H9 (cell line): ENCODE measurements at regions not wholly inside any gene's neighbourhood (a gene's known extent, or its start where the extent isn't known, plus 50 kb on each side); places are given as distances from the start of the nearest gene placed in this dataset.

ENCODE experiments used
- DNase-seq: peaks from one replicate; pipeline ENCODE4 v3.0.0-alpha.2; 2017
- H2AFZ ChIP-seq: one replicate; pipeline ENCODE4 v1.6.1; 2013; ENCODE audit warnings: mild to moderate bottlenecking, low read length, control low read depth, moderate library complexity
- H2AK5ac ChIP-seq: 2 replicates; pipeline ENCODE4 v1.6.1; 2013; ENCODE audit warnings: low read length, control low read depth, mixed read lengths; ENCODE audit not compliant: insufficient read length
- H2BK120ac ChIP-seq: one replicate; pipeline ENCODE4 v1.6.1; 2013; ENCODE audit warnings: low read depth, mild to moderate bottlenecking, low read length, control low read depth, inconsistent platforms; ENCODE audit not compliant: poor library complexity, severe bottlenecking
- H2BK12ac ChIP-seq: 2 replicates; pipeline ENCODE4 v1.6.1; 2013; ENCODE audit warnings: low read length, control low read depth, mixed read lengths, low read depth; ENCODE audit not compliant: insufficient read length
- H2BK15ac ChIP-seq: 2 replicates; pipeline ENCODE4 v1.6.1; 2013; ENCODE audit warnings: low read depth, low read length, control low read depth
- H2BK20ac ChIP-seq: one replicate; pipeline ENCODE4 v1.6.1; 2013; ENCODE audit warnings: low read depth, mild to moderate bottlenecking, low read length, control low read depth, inconsistent platforms; ENCODE audit not compliant: poor library complexity, severe bottlenecking
- H2BK5ac ChIP-seq: 2 replicates; pipeline ENCODE4 v1.6.1; 2013; ENCODE audit warnings: low read length, control low read depth, mixed read lengths; ENCODE audit not compliant: insufficient read length
- H3K14ac ChIP-seq: 2 replicates; pipeline ENCODE4 v1.6.1; 2013; ENCODE audit warnings: low read length, control low read depth; ENCODE audit not compliant: insufficient read depth
- H3K18ac ChIP-seq: 2 replicates; pipeline ENCODE4 v1.6.1; 2013; ENCODE audit warnings: low read depth, mild to moderate bottlenecking, mixed read lengths, low read length, control low read depth; ENCODE audit not compliant: insufficient read length
- H3K23ac ChIP-seq: 2 replicates; pipeline ENCODE4 v1.6.1; 2013; ENCODE audit warnings: low read length, control low read depth, mixed read lengths, low read depth; ENCODE audit not compliant: insufficient read length
- H3K23me2 ChIP-seq: 2 replicates; pipeline ENCODE4 v1.6.1; 2013; ENCODE audit warnings: low read depth, mild to moderate bottlenecking, mixed read lengths, low read length, control low read depth; ENCODE audit not compliant: insufficient read length, poor library complexity, severe bottlenecking
- H3K27ac ChIP-seq: 2 replicates; pipeline ENCODE4 v1.5.1; 2013; ENCODE audit warnings: low read length, control low read depth, mixed read lengths, low read depth; ENCODE audit not compliant: insufficient read length
- H3K27me3 ChIP-seq: 2 replicates; pipeline ENCODE4 v1.6.1; 2013; ENCODE audit warnings: low read length, control low read depth, inconsistent platforms; ENCODE audit not compliant: insufficient read depth
- H3K4ac ChIP-seq: 2 replicates; pipeline ENCODE4 v1.6.1; 2013; ENCODE audit warnings: low read depth, mild to moderate bottlenecking, control low read depth, inconsistent platforms, low read length, moderate library complexity
- H3K4me1 ChIP-seq: 2 replicates; pipeline ENCODE4 v1.6.1; 2013; ENCODE audit warnings: low read length, control low read depth, inconsistent platforms; ENCODE audit not compliant: insufficient read depth
- H3K4me2 ChIP-seq: 2 replicates; pipeline ENCODE4 v1.6.1; 2013; ENCODE audit warnings: low read length, control low read depth, mixed read lengths; ENCODE audit not compliant: insufficient read length, insufficient read depth
- H3K56ac ChIP-seq: 2 replicates; pipeline ENCODE4 v1.6.1; 2013; ENCODE audit warnings: low read depth, mild to moderate bottlenecking, mixed read lengths, low read length, control low read depth; ENCODE audit not compliant: insufficient read length
- H3K79me1 ChIP-seq: 2 replicates; pipeline ENCODE4 v1.6.1; 2013; ENCODE audit warnings: low read depth, mild to moderate bottlenecking, moderate library complexity, low read length, control low read depth, inconsistent platforms; ENCODE audit not compliant: insufficient read depth, poor library complexity, severe bottlenecking
- H3K79me2 ChIP-seq: 2 replicates; pipeline ENCODE4 v1.6.1; 2013; ENCODE audit warnings: low read length, control low read depth, inconsistent platforms; ENCODE audit not compliant: insufficient read depth
- H3K9ac ChIP-seq: 2 replicates; pipeline ENCODE4 v1.6.1; 2013; ENCODE audit warnings: low read length, control low read depth, mixed read lengths; ENCODE audit not compliant: insufficient read length; ENCODE audit errors: extremely low read depth
- H3K9me3 ChIP-seq: one replicate; pipeline ENCODE4 v1.6.1; 2013; ENCODE audit warnings: low read depth, low read length, inconsistent platforms; ENCODE audit not compliant: control insufficient read depth
- H3T11ph ChIP-seq: one replicate; pipeline ENCODE4 v1.6.1; 2013; ENCODE audit warnings: mild to moderate bottlenecking, low read length, control low read depth, inconsistent platforms
- H4K20me1 ChIP-seq: one replicate; pipeline ENCODE4 v1.6.1; 2013; ENCODE audit not compliant: control insufficient read depth, insufficient read length, insufficient read depth
- H4K5ac ChIP-seq: 2 replicates; pipeline ENCODE4 v1.6.1; 2013; ENCODE audit warnings: low read depth, mild to moderate bottlenecking, mixed read lengths, low read length, control low read depth; ENCODE audit not compliant: insufficient read length
- H4K8ac ChIP-seq: replicated peaks from 2 replicates; pipeline ENCODE4 v1.6.1; 2013; ENCODE audit warnings: low read length, control low read depth, mixed read lengths, low read depth; ENCODE audit not compliant: insufficient read length
- H4K91ac ChIP-seq: 2 replicates; pipeline ENCODE4 v1.6.1; 2013; ENCODE audit warnings: low read depth, mild to moderate bottlenecking, moderate library complexity, mixed read lengths, low read length, control low read depth; ENCODE audit not compliant: insufficient read length
- H3K27ac Mint-ChIP-seq, 3 experiments: 2 replicates in 2 of 3; 3 replicates in 1 of 3; pipeline ENCODE4 v1.8.0; 2020 to 2021; ENCODE audit warnings: mixed read lengths in 3 of 3, mild to moderate bottlenecking in 1 of 3, moderate library complexity in 1 of 3
- H3K27me3 Mint-ChIP-seq: 2 replicates; pipeline ENCODE4 v1.8.0; 2021; ENCODE audit warnings: low read depth, mild to moderate bottlenecking, moderate library complexity, mixed read lengths
- H3K36me3 Mint-ChIP-seq, 3 experiments: 2 replicates in 2 of 3; 3 replicates in 1 of 3; pipeline ENCODE4 v1.8.0; 2020 to 2021; ENCODE audit warnings: low read depth in 3 of 3, mixed read lengths in 3 of 3; ENCODE audit not compliant: insufficient read depth in 1 of 3
- H3K4me1 Mint-ChIP-seq, 2 experiments: 2 replicates each; pipeline ENCODE4 v1.8.0; 2020; ENCODE audit warnings: mixed read lengths in 2 of 2
- H3K4me3 Mint-ChIP-seq, 2 experiments: 2 replicates in 1 of 2; 3 replicates in 1 of 2; pipeline ENCODE4 v1.8.0; 2020 to 2021; ENCODE audit warnings: mild to moderate bottlenecking in 2 of 2, mixed read lengths in 2 of 2, moderate library complexity in 1 of 2
- H3K9me3 Mint-ChIP-seq, 2 experiments: 2 replicates in 1 of 2; 3 replicates in 1 of 2; pipeline ENCODE4 v1.8.0; 2020; ENCODE audit warnings: mild to moderate bottlenecking in 2 of 2, mixed read lengths in 2 of 2, moderate library complexity in 1 of 2
- WGBS: extraction: QIAGEN DNeasy Blood & Tissue Kit; methylation state at CpG from one replicate; pipeline ENCODE4 v1.1.7; 2013; ENCODE audit warnings: missing lambda C conversion rate, low lambda C conversion rate, mixed read lengths; ENCODE audit not compliant: insufficient read length; ENCODE audit errors: extremely low coverage; 5-methylcytosine and 5-hydroxymethylcytosine counted together
- TF ChIP-seq, protein P1 (sequence below): fragments of 200-600 bp; sonication (generic); conservative IDR thresholded peaks from 3 replicates; pipeline ENCODE4 v1.8.0; 2021; ENCODE audit warnings: antibody characterized with exemption, mild to moderate bottlenecking

- Histone ChIP-seq H2BK5ac (no peak overlapping the region), H4K91ac (no peak overlapping the region), H2BK12ac (no peak overlapping the region), H4K20me1 (no peaks in the 10 kb centered on the region), H2BK20ac (no peak overlapping the region), H3K4me2 (no peak overlapping the region), H3K56ac (no peak overlapping the region), H3K9ac (no peak overlapping the region), H2AK5ac (no peak overlapping the region), H3K79me2 (no peaks in the 10 kb centered on the region), H3K9me3 (no peaks in the 10 kb centered on the region), H4K8ac (no peak overlapping the region), H3K4ac (no peak overlapping the region), H3K23me2 (no peaks in the 10 kb centered on the region), H3K14ac (no peak overlapping the region), H3K18ac (no peak overlapping the region), H2AFZ (no peak overlapping the region), H2BK15ac (no peak overlapping the region), H3K79me1 (no peaks in the 10 kb centered on the region), H3K23ac (no peak overlapping the region), H2BK120ac (no peak overlapping the region), H3K27me3 (no peaks in the 10 kb centered on the region), H4K5ac (no peak overlapping the region), H3K4me1 (no peaks in the 10 kb centered on the region), H3K27ac (no peak overlapping the region), H3T11ph (no peak overlapping the region)
- no CpG with 5 or more reads among the region's 3 CpGs for WGBS
- TF ChIP-seq, protein P1, sequence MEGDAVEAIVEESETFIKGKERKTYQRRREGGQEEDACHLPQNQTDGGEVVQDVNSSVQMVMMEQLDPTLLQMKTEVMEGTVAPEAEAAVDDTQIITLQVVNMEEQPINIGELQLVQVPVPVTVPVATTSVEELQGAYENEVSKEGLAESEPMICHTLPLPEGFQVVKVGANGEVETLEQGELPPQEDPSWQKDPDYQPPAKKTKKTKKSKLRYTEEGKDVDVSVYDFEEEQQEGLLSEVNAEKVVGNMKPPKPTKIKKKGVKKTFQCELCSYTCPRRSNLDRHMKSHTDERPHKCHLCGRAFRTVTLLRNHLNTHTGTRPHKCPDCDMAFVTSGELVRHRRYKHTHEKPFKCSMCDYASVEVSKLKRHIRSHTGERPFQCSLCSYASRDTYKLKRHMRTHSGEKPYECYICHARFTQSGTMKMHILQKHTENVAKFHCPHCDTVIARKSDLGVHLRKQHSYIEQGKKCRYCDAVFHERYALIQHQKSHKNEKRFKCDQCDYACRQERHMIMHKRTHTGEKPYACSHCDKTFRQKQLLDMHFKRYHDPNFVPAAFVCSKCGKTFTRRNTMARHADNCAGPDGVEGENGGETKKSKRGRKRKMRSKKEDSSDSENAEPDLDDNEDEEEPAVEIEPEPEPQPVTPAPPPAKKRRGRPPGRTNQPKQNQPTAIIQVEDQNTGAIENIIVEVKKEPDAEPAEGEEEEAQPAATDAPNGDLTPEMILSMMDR = no peak
- no peak for DNase-seq
- H3K4me3 Mint-ChIP-seq = no peak overlapping the region
- H3K27me3 Mint-ChIP-seq = no peaks in the 10 kb centered on the region
- peaks cover 2 to 4% of the 10 kb centered on the region in 2 experiments for H3K4me1 Mint-ChIP-seq
- no peak overlapping the region for H3K27ac Mint-ChIP-seq
- no peaks in the 10 kb centered on the region for H3K36me3 Mint-ChIP-seq
- H3K9me3 Mint-ChIP-seq = no peaks in the 10 kb centered on the region; a peak in 1 of 5 replicates
Measured at GRCh38 chr5:164010900-164011299, 505.5 kb downstream of the MAT2B start.
